Thymus (tissue), 11 donors: ENCODE measurements at regions not wholly inside any gene's neighbourhood (a gene's known extent, or its start where the extent isn't known, plus 50 kb on each side); places are given as distances from the start of the nearest gene placed in this dataset.
A peak's percentile ranks its signal among the peaks of the same experiment; 100 is the strongest.
"Not testable (repeated sequence)": the region's sequence is repeated elsewhere in the genome, so short reads cannot be mapped to it uniquely, and the experiment has no call there.

Source experiments
- DNase-seq, 9 donors: peaks; one replicate each; pipeline ENCODE4 v3.0.0-alpha.2; 2013; ENCODE audit warnings: low spot score in 9 of 9, low read depth in 6 of 9, missing footprints in 1 of 9
- H3K27ac ChIP-seq, 2 donors: one replicate each; pipeline ENCODE4 v1.5.1; 2013; ENCODE audit warnings: control low read depth in 1 of 2, low read depth in 1 of 2, low read length in 1 of 2, mild to moderate bottlenecking in 1 of 2, moderate library complexity in 1 of 2
- H3K27me3 ChIP-seq, 2 donors: one replicate each; pipeline ENCODE4 v1.5.1; 2013; ENCODE audit warnings: low read length in 1 of 2; ENCODE audit not compliant: control insufficient read depth in 2 of 2, insufficient read depth in 1 of 2
- H3K36me3 ChIP-seq, 2 donors: one replicate each; pipeline ENCODE4 v1.5.1; 2013; ENCODE audit warnings: low read length in 1 of 2, mild to moderate bottlenecking in 1 of 2, moderate library complexity in 1 of 2; ENCODE audit not compliant: control insufficient read depth in 2 of 2, insufficient read depth in 2 of 2
- H3K4me1 ChIP-seq, 2 donors: one replicate each; pipeline ENCODE4 v1.5.1; 2013; ENCODE audit warnings: low read length in 2 of 2; ENCODE audit not compliant: control insufficient read depth in 2 of 2, insufficient read depth in 2 of 2
- H3K4me3 ChIP-seq, 2 donors: one replicate each; pipeline ENCODE4 v1.5.1; 2013; ENCODE audit warnings: low read length in 2 of 2, control low read depth in 1 of 2, mild to moderate bottlenecking in 1 of 2
- H3K9me3 ChIP-seq, 2 donors: one replicate each; pipeline ENCODE4 v1.5.1; 2013; ENCODE audit warnings: low read length in 1 of 2, mild to moderate bottlenecking in 1 of 2; ENCODE audit not compliant: control insufficient read depth in 2 of 2, insufficient read depth in 1 of 2
- WGBS: extraction: QIAGEN DNeasy Blood & Tissue Kit; methylation state at CpG from one replicate; pipeline ENCODE4 v1.1.7; 2013; 5-methylcytosine and 5-hydroxymethylcytosine counted together
- donor health status: healthy.

DNA sequence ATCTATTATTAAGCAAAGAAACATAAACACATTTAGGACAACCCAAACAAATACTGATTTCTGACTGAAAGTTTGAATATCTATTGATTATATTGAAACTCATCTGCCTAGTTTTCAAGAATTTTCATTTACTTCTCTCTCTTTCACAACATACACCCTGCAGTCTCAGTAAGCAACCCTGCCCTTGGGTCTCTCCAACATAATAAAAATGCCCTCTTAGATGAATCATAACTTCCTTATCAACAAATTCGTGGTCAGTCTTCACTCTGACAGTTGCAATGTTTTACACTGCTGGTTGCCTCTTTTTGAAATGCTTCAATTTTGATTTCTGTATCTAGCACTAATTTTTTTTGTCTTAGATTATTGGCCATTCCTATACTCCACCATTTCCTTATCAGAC lies 122.0 kb downstream of the DDX11 start:
- not testable (repeated sequence) for H3K4me1 ChIP-seq, H3K27ac ChIP-seq, H3K36me3 ChIP-seq, H3K27me3 ChIP-seq, DNase-seq, H3K4me3 ChIP-seq, H3K9me3 ChIP-seq
- WGBS: 11% methylated on average over 1 of the region's 1 CpG

DNA sequence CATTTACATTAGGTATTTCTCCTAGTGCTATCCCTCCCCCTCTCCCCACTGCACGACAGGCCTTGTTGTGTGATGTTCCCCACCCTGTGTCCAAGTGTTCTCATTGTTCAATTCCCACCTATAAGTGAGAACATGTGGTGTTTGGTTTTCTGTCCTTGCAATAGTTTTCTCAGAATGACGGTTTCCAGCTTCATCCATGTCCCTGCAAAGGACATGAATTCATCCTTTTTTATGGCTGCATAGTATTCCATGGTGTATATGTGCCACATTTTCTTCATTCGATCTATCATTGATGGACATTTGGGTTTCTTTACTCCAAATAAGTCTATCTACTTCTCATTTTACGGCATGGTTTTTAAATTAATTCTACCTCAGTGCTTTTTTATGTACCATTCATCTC lies 125.8 kb downstream of the DDX11 start:
- H3K4me1 ChIP-seq, H3K4me3 ChIP-seq, H3K36me3 ChIP-seq, H3K9me3 ChIP-seq, H3K27ac ChIP-seq, DNase-seq, H3K27me3 ChIP-seq: not testable (repeated sequence)
- 73% methylated on average over 4 of the region's 4 CpGs for WGBS

- H3K9me3 ChIP-seq: no peaks in the 10 kb centered on the region
- H3K4me1 ChIP-seq: no peaks in the 10 kb centered on the region
- no peak overlapping the region for H3K4me3 ChIP-seq
- no peak for DNase-seq
- 21% methylated on average over 1 of the region's 1 CpG for WGBS
- no peaks in the 10 kb centered on the region for H3K36me3 ChIP-seq
- H3K27me3 ChIP-seq: no peaks in the 10 kb centered on the region
- no peak overlapping the region for H3K27ac ChIP-seq
These were observed 124.6 kb downstream of the SINHCAF start for GRCh38 chr12:31201382-31201781.

DNA sequence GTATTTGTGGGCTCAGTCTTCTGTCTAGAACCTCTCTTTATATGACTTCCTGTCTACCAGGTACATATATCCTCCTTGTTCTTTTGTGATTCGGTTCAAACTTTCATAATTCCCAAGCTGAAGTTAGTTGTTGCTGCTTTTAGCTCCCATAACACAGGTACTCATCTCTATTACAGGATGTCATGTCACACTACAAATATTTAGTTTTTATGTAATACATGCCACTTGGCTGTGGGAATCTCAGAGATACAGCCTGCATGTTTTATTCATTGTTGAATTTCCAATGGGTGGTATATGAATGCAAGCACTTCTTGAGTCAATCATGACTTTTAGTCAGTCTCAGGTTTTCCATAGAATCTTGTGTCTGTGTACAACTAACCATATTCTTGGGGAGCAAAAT lies 122.7 kb downstream of the SINHCAF start:
- no peak overlapping the region for H3K4me3 ChIP-seq
- H3K9me3 ChIP-seq: no peaks in the 10 kb centered on the region
- no peaks in the 10 kb centered on the region for H3K27me3 ChIP-seq
- no peaks in the 10 kb centered on the region for H3K4me1 ChIP-seq
- H3K36me3 ChIP-seq: no peaks in the 10 kb centered on the region
- H3K27ac ChIP-seq: no peak overlapping the region
- peak in 1 of 9 donors; percentile 38 for DNase-seq
- 69% methylated on average over 1 of the region's 1 CpG for WGBS

DNA sequence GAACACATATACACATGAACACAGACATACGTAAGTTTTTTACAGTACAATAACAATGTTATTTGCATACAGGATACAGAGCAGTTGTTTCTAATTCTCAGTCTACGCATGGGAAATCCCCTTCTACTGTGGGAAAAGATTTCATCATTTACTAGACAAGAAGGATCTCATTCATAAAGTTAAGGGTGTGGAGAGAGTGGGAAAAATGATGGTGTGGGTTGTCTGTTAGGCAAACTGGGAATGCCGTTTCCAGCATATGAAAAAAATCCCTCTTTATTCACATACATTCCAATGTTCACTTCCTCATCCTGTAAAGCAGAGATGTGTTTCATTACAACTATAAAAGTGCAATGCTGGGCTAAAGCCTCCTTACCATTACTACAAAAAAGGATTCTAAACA lies 120.9 kb downstream of the SINHCAF start:
- Histone ChIP-seq H3K4me3 (no peak overlapping the region), H3K27ac (no peak overlapping the region), H3K9me3 (no peaks in the 10 kb centered on the region), H3K36me3 (no peaks in the 10 kb centered on the region), H3K4me1 (no peaks in the 10 kb centered on the region), H3K27me3 (no peaks in the 10 kb centered on the region)
- WGBS: 81% methylated on average over 3 of the region's 3 CpGs
- DNase-seq: peak in 2 of 9 donors; percentile 18 to 36

DNA sequence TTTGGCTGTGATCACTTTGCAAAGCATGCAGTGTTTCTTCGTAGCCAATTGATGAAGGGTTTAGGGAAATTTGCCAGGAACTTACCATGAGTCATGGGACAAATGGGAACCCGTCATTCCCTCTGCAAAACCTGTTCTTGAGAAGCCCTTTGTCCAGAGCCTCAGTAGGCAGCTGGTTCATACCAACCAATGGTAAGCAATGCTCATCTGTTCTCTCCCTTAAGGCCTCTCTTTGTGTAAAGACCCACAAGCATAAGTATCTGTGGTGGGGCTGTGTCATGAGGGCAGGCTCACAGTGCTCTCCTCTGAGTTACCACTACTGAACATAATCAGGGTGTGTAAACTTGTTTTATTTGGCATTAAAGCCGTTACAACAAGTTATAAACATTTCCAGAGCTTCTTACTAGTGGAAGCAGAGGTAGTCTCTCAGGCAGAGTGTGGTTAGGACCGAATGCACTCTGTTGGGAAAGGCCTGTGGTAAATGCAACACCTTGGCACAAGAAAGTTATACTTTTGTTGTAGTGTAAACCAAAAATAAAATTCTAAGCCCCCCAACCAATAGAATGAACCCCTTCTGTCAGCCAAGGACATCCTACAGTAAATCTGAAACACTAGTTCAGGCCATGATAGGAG lies 119.8 kb downstream of the SINHCAF start:
- H3K9me3 ChIP-seq: no peaks in the 10 kb centered on the region
- no peaks in the 10 kb centered on the region for H3K27me3 ChIP-seq
- WGBS: 81% methylated on average over 4 of the region's 4 CpGs
- no peaks in the 10 kb centered on the region for H3K4me1 ChIP-seq
- H3K4me3 ChIP-seq: no peak overlapping the region
- H3K27ac ChIP-seq: no peak overlapping the region
- H3K36me3 ChIP-seq: no peaks in the 10 kb centered on the region
- no peak for DNase-seq

GRCh38 chr12:31207799-31208465 lies 118.0 kb downstream of the SINHCAF start:
- Histone ChIP-seq H3K27me3 (no peaks in the 10 kb centered on the region), H3K4me3 (no peak overlapping the region), H3K4me1 (no peaks in the 10 kb centered on the region), H3K27ac (no peak overlapping the region), H3K9me3 (no peaks in the 10 kb centered on the region), H3K36me3 (no peaks in the 10 kb centered on the region)
- WGBS: 98% methylated on average over 3 of the region's 3 CpGs
- DNase-seq: no peak

DNA sequence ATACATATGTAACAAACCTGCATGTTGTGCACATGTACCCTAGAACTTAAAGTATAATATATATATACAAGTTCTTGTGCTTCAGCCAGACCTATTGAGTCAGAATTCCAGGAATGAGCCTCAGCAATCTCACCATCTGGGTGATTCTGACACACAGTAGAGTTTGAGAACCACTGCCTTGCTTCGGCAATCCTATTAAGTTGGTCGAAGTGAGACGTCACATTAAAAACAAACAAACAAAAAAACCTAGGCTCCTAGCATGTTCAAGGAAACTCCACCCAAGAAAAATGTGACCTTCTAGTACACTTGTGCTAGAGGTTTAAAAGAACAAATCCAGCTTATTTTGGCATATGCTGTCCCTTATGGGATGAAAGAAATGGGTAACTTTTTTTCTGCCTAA lies 115.8 kb downstream of the SINHCAF start:
- no peak for DNase-seq
- WGBS: 100% methylated on average over 3 of the region's 3 CpGs
- Histone ChIP-seq H3K4me3 (no peak overlapping the region), H3K27ac (no peak overlapping the region), H3K4me1 (no peaks in the 10 kb centered on the region), H3K9me3 (no peaks in the 10 kb centered on the region), H3K27me3 (no peaks in the 10 kb centered on the region), H3K36me3 (no peaks in the 10 kb centered on the region)

DNA sequence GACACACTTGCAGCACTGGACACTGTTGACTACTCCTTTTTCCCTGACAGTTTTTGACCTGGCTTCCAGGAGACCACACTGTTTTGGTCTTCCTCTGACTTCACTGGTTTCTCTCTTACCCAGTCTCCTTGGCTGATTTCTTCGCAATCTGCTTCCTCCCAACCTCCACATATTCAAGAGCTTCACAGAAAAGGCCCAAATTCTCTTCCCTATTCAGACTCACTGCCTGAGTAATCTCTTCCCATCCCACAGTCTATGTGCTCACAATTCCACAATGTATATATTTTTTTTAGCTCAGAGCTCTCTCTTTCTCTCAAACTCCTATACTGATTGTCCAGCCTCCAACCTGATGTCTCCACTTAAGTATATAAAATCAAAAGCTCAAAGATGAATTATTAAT lies 115.4 kb downstream of the SINHCAF start:
- Histone ChIP-seq H3K4me1 (no peaks in the 10 kb centered on the region), H3K36me3 (no peaks in the 10 kb centered on the region), H3K27ac (no peak overlapping the region), H3K4me3 (no peak overlapping the region), H3K9me3 (no peaks in the 10 kb centered on the region), H3K27me3 (no peaks in the 10 kb centered on the region)
- DNase-seq: no peak
- 98% methylated on average over 1 of the region's 1 CpG for WGBS
